GM20000 (cell line): ENCODE measurements at regions not wholly inside any gene's neighbourhood (a gene's known extent, or its start where the extent isn't known, plus 50 kb on each side); places are given as distances from the start of the nearest gene placed in this dataset.

Experiments used
- DNase-seq: peaks from one replicate; pipeline ENCODE4 v3.0.0; 2012; ENCODE audit warnings: low spot score
- TF ChIP-seq, protein P1 (sequence below): IDR thresholded peaks from 2 replicates; pipeline ENCODE4 v1.5.1; 2012; ENCODE audit warnings: mild to moderate bottlenecking, control low read depth; ENCODE audit errors: extremely low read depth, missing control alignments

GRCh38 chr3:10614168-10614567 is 108.8 kb upstream of the ATP2B2 start:
- no peak for DNase-seq
- TF ChIP-seq, protein P1, sequence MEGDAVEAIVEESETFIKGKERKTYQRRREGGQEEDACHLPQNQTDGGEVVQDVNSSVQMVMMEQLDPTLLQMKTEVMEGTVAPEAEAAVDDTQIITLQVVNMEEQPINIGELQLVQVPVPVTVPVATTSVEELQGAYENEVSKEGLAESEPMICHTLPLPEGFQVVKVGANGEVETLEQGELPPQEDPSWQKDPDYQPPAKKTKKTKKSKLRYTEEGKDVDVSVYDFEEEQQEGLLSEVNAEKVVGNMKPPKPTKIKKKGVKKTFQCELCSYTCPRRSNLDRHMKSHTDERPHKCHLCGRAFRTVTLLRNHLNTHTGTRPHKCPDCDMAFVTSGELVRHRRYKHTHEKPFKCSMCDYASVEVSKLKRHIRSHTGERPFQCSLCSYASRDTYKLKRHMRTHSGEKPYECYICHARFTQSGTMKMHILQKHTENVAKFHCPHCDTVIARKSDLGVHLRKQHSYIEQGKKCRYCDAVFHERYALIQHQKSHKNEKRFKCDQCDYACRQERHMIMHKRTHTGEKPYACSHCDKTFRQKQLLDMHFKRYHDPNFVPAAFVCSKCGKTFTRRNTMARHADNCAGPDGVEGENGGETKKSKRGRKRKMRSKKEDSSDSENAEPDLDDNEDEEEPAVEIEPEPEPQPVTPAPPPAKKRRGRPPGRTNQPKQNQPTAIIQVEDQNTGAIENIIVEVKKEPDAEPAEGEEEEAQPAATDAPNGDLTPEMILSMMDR = no peak

DNA sequence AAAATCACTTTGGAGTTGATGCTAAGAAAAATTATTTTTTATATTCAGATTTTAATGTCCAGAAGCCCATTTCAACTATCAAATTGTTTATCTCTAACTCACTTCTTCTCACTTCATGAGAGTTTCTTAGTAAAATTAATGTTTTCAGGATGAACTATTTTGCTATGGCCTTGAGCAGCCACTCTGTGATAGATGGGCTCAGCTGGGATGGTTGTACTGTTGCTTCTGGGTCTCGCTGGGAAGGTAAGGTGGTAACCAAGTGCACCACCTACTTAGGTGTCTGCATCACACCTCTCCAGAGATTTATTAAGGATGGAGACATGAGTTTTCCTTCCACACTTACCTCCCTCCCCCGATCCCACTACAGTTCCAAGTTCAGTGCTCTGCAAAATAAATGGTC is 110.3 kb upstream of the ATP2B2 start:
- TF ChIP-seq, protein P1 = no peak
- DNase-seq = no peak

DNA sequence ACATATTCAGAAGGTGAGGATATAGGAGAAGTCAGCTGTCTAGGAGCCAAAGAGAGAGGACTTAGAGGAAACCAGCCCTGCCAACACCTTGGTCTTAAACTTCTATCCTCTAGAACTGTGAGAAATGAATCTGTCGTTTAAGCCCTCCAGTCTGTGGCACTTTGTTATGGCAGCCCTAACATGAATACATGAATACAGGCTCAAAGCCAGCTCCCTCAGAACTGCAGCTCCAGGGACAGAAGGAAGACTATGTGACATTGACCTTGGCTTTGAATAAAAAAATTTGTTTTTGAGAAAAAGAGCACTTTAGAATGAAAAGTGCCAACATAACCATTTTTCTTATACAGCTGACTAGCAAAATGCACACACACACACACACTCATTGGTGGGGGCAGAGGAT is 110.9 kb upstream of the ATP2B2 start:
- TF ChIP-seq, protein P1 = no peak
- DNase-seq = no peak

GRCh38 chr3:10619989-10620832 is 114.8 kb upstream of the ATP2B2 start:
- TF ChIP-seq, protein P1 = no peak
- DNase-seq = no peak

GRCh38 chr3:10620833-10621082 is 115.4 kb upstream of the ATP2B2 start:
- TF ChIP-seq, protein P1 = no peak
- no peak for DNase-seq

GRCh38 chr3:10623578-10624275 is 118.3 kb upstream of the ATP2B2 start:
- no peak for DNase-seq
- TF ChIP-seq, protein P1 = no peak

- no peak for DNase-seq
- TF ChIP-seq, protein P1 = no peak
These were observed 119.9 kb upstream of the ATP2B2 start for GRCh38 chr3:10625323-10625722.
